Neural progenitor cell (in vitro differentiated cells): ENCODE measurements at regions not wholly inside any gene's neighbourhood (a gene's known extent, or its start where the extent isn't known, plus 50 kb on each side); places are given as distances from the start of the nearest gene placed in this dataset.

Experiments
- EZH2 ChIP-seq: fragments of 200-600 bp; sonication (generic); IDR thresholded peaks from 2 replicates; pipeline ENCODE4 v1.6.1; 2017; ENCODE audit warnings: antibody characterized with exemption, mild to moderate bottlenecking, moderate library complexity
- EZH2phosphoT487 ChIP-seq: fragments of 200-600 bp; sonication (generic); IDR thresholded peaks from 2 replicates; pipeline ENCODE4 v1.6.1; 2017; ENCODE audit warnings: antibody characterized with exemption
- TF ChIP-seq, protein P1 (sequence below): fragments of 200-600 bp; sonication (generic); IDR thresholded peaks from 2 replicates; pipeline ENCODE4 v1.5.1; 2017; ENCODE audit warnings: antibody characterized with exemption, mild to moderate bottlenecking

DNA sequence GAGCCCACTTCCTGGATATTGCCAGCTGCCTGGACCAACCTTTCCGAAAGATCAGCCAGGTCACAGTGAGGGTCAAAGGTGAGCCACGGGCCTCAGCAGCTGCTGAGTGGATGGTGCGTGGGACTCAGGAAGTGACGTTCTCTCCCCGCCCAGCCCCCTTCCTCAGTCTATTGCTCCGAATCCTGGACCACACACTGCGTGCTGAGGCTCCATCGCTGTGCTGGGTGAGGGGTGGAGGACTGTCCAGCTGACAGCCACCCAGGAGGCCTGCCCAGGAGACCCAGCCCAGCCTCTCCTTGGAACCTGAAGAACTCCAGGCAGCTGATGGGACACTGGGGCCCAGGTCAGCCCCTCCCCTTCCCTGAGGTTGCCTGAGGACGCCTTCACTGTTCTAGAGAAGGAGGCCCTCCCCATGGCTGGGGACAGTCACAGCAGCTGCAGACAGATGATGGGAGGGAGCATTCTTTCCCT lies 94.4 kb upstream of the CD93 start:
- TF ChIP-seq, protein P1, sequence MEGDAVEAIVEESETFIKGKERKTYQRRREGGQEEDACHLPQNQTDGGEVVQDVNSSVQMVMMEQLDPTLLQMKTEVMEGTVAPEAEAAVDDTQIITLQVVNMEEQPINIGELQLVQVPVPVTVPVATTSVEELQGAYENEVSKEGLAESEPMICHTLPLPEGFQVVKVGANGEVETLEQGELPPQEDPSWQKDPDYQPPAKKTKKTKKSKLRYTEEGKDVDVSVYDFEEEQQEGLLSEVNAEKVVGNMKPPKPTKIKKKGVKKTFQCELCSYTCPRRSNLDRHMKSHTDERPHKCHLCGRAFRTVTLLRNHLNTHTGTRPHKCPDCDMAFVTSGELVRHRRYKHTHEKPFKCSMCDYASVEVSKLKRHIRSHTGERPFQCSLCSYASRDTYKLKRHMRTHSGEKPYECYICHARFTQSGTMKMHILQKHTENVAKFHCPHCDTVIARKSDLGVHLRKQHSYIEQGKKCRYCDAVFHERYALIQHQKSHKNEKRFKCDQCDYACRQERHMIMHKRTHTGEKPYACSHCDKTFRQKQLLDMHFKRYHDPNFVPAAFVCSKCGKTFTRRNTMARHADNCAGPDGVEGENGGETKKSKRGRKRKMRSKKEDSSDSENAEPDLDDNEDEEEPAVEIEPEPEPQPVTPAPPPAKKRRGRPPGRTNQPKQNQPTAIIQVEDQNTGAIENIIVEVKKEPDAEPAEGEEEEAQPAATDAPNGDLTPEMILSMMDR: no peak
- TF ChIP-seq EZH2phosphoT487 (no peak), EZH2 (no peak)
